ENCODE measurements at regions not wholly inside any gene's neighbourhood (a gene's known extent, or its start where the extent isn't known, plus 50 kb on each side); places are given as distances from the start of the nearest gene placed in this dataset.
A peak's percentile ranks its signal among the peaks of the same experiment; 100 is the strongest.

- WGBS, 2 donors (ENCODE audit: extremely low coverage in 2 of 2, insufficient read length in 2 of 2, insufficient replicate concordance in 1 of 2), result no CpG with 5 or more reads among the region's 7 CpGs
- no peak overlapping the region for H2BK15ac ChIP-seq (ENCODE audit: low read length)
- H3K4me2 ChIP-seq (ENCODE audit: insufficient read depth, low read length, poor library complexity, severe bottlenecking), result no peak overlapping the region
Observed at GRCh38 chr4:121457278-121457875, 76.6 kb upstream of the QRFPR start.

GRCh38 chr4:121455285-121455684, 74.5 kb upstream of the QRFPR start:
- DNase-seq (ENCODE audit: low spot score), result no peak
- H3K4me2 ChIP-seq (ENCODE audit: insufficient read depth, low read length, poor library complexity, severe bottlenecking), result no peak overlapping the region
- peaks cover 0 to 2% (median 0%) of the 10 kb centered on the region in 3 experiments for H3K27me3 ChIP-seq (ENCODE audit: control insufficient read depth in 3 of 3, insufficient read depth in 3 of 3, low read depth in 1 of 3, low read length in 3 of 3)
- H4K91ac ChIP-seq (ENCODE audit: low read depth, low read length, poor library complexity), result no peak overlapping the region
- no peaks in the 10 kb centered on the region for H3K36me3 ChIP-seq (replicated peaks in 1 of 2; ENCODE audit: control insufficient read depth in 2 of 2, insufficient read depth in 2 of 2, low read length in 2 of 2)
- H2BK15ac ChIP-seq (ENCODE audit: low read length), result no peak overlapping the region
- no peak overlapping the region for H3K4me3 ChIP-seq (ENCODE audit: low read length in 2 of 2)
- no peak overlapping the region for H3K18ac ChIP-seq (ENCODE audit: low read length)
- H2BK120ac ChIP-seq (ENCODE audit: low read depth, low read length), result no peak overlapping the region
- peaks cover 2% of the 10 kb centered on the region in 2 donors for H3K4me1 ChIP-seq (ENCODE audit: control insufficient read depth in 2 of 2, insufficient read depth in 1 of 2, low read depth in 1 of 2, low read length in 2 of 2)
- no peak overlapping the region for H3K4ac ChIP-seq (ENCODE audit: low read length)
- no CpG with 5 or more reads among the region's 3 CpGs for WGBS, 2 donors (ENCODE audit: extremely low coverage in 2 of 2, insufficient read length in 2 of 2, insufficient replicate concordance in 1 of 2)
- no peak overlapping the region for H2BK5ac ChIP-seq (ENCODE audit: low read length)
- H3K27ac ChIP-seq (replicated peaks; ENCODE audit: low read length), result no peak overlapping the region
- H3K14ac ChIP-seq (ENCODE audit: low read length), result no peak overlapping the region
- no peak overlapping the region for H2BK12ac ChIP-seq (ENCODE audit: low read length)
- H3K9ac ChIP-seq (ENCODE audit: low read depth, low read length, poor library complexity), result no peak overlapping the region
- H2AFZ ChIP-seq (ENCODE audit: low read length), result no peak overlapping the region
- H4K8ac ChIP-seq (ENCODE audit: low read depth, low read length), result no peak overlapping the region
- no peaks in the 10 kb centered on the region for H3K9me3 ChIP-seq (replicated peaks in 1 of 2; ENCODE audit: control insufficient read depth in 2 of 2, insufficient read depth in 1 of 2, low read depth in 1 of 2, low read length in 2 of 2)
- no peak overlapping the region for H2AK5ac ChIP-seq (ENCODE audit: low read depth, low read length)
- no peaks in the 10 kb centered on the region for H3K79me1 ChIP-seq (ENCODE audit: low read depth, low read length)
- no peak overlapping the region for H3K23ac ChIP-seq (ENCODE audit: low read depth, low read length, poor library complexity)

More at GRCh38 chr4:121457278-121457875, 76.6 kb upstream of the QRFPR start:
- Histone ChIP-seq H3K9me3 (replicated peaks in 1 of 2; ENCODE audit: control insufficient read depth in 2 of 2, insufficient read depth in 1 of 2, low read depth in 1 of 2, low read length in 2 of 2) (no peaks in the 10 kb centered on the region), H3K36me3 (replicated peaks in 1 of 2; ENCODE audit: control insufficient read depth in 2 of 2, insufficient read depth in 2 of 2, low read length in 2 of 2) (no peaks in the 10 kb centered on the region), H3K18ac (ENCODE audit: low read length) (no peak overlapping the region), H3K14ac (ENCODE audit: low read length) (no peak overlapping the region), H3K4me3 (ENCODE audit: low read length in 2 of 2) (no peak overlapping the region), H2AFZ (ENCODE audit: low read length) (no peak overlapping the region), H2BK120ac (ENCODE audit: low read depth, low read length) (no peak overlapping the region), H3K27me3 (ENCODE audit: control insufficient read depth in 3 of 3, insufficient read depth in 3 of 3, low read depth in 1 of 3, low read length in 3 of 3) (no peaks in the 10 kb centered on the region), H2AK5ac (ENCODE audit: low read depth, low read length) (no peak overlapping the region), H4K8ac (ENCODE audit: low read depth, low read length) (no peak overlapping the region), H3K4me1 (ENCODE audit: control insufficient read depth in 2 of 2, insufficient read depth in 1 of 2, low read depth in 1 of 2, low read length in 2 of 2) (peaks cover 2% of the 10 kb centered on the region in 2 donors), H2BK12ac (ENCODE audit: low read length) (no peak overlapping the region), H4K91ac (ENCODE audit: low read depth, low read length, poor library complexity) (no peak overlapping the region), H3K27ac (replicated peaks; ENCODE audit: low read length) (no peak overlapping the region), H3K4ac (ENCODE audit: low read length) (no peak overlapping the region), H2BK5ac (ENCODE audit: low read length) (no peak overlapping the region), H3K79me1 (ENCODE audit: low read depth, low read length) (no peaks in the 10 kb centered on the region), H3K23ac (ENCODE audit: low read depth, low read length, poor library complexity) (no peak overlapping the region), H3K9ac (ENCODE audit: low read depth, low read length, poor library complexity) (no peak overlapping the region)
- DNase-seq (ENCODE audit: low spot score), result no peak

GRCh38 chr4:121454251-121454979, 73.6 kb upstream of the QRFPR start:
- H3K36me3 ChIP-seq (replicated peaks in 1 of 2; ENCODE audit: control insufficient read depth in 2 of 2, insufficient read depth in 2 of 2, low read length in 2 of 2), result no peaks in the 10 kb centered on the region
- H3K14ac ChIP-seq (ENCODE audit: low read length), result no peak overlapping the region
- no peak overlapping the region for H4K8ac ChIP-seq (ENCODE audit: low read depth, low read length)
- H3K23ac ChIP-seq (ENCODE audit: low read depth, low read length, poor library complexity), result no peak overlapping the region
- WGBS, 2 donors (ENCODE audit: extremely low coverage in 2 of 2, insufficient read length in 2 of 2, insufficient replicate concordance in 1 of 2), result no CpG with 5 or more reads among the region's 2 CpGs
- no peak overlapping the region for H2BK120ac ChIP-seq (ENCODE audit: low read depth, low read length)
- H3K4me2 ChIP-seq (ENCODE audit: insufficient read depth, low read length, poor library complexity, severe bottlenecking), result no peak overlapping the region
- no peak overlapping the region for H3K4ac ChIP-seq (ENCODE audit: low read length)
- H2AK5ac ChIP-seq (ENCODE audit: low read depth, low read length), result no peak overlapping the region
- DNase-seq (ENCODE audit: low spot score), result no peak
- H4K91ac ChIP-seq (ENCODE audit: low read depth, low read length, poor library complexity), result no peak overlapping the region
- H2BK12ac ChIP-seq (ENCODE audit: low read length), result no peak overlapping the region
- no peak overlapping the region for H3K27ac ChIP-seq (replicated peaks; ENCODE audit: low read length)
- peaks cover 2% of the 10 kb centered on the region in 2 donors for H3K4me1 ChIP-seq (ENCODE audit: control insufficient read depth in 2 of 2, insufficient read depth in 1 of 2, low read depth in 1 of 2, low read length in 2 of 2)
- H3K9me3 ChIP-seq (replicated peaks in 1 of 2; ENCODE audit: control insufficient read depth in 2 of 2, insufficient read depth in 1 of 2, low read depth in 1 of 2, low read length in 2 of 2), result no peaks in the 10 kb centered on the region
- no peaks in the 10 kb centered on the region for H3K79me1 ChIP-seq (ENCODE audit: low read depth, low read length)
- no peak overlapping the region for H3K4me3 ChIP-seq (ENCODE audit: low read length in 2 of 2)
- H2BK5ac ChIP-seq (ENCODE audit: low read length), result no peak overlapping the region
- H2BK15ac ChIP-seq (ENCODE audit: low read length), result no peak overlapping the region
- H3K27me3 ChIP-seq (ENCODE audit: control insufficient read depth in 3 of 3, insufficient read depth in 3 of 3, low read depth in 1 of 3, low read length in 3 of 3), result peaks cover 0 to 2% (median 0%) of the 10 kb centered on the region in 3 experiments
- no peak overlapping the region for H3K9ac ChIP-seq (ENCODE audit: low read depth, low read length, poor library complexity)
- peak overlapping the region; percentile 82 for H2AFZ ChIP-seq (ENCODE audit: low read length)
- H3K18ac ChIP-seq (ENCODE audit: low read length), result no peak overlapping the region

- Histone ChIP-seq H3K14ac (ENCODE audit: low read length) (no peak overlapping the region), H3K9ac (ENCODE audit: low read depth, low read length, poor library complexity) (no peak overlapping the region), H2BK120ac (ENCODE audit: low read depth, low read length) (no peak overlapping the region), H3K4me3 (ENCODE audit: low read length in 2 of 2) (no peak overlapping the region), H2BK12ac (ENCODE audit: low read length) (no peak overlapping the region), H3K27ac (replicated peaks; ENCODE audit: low read length) (no peak overlapping the region), H3K4ac (ENCODE audit: low read length) (no peak overlapping the region), H3K9me3 (replicated peaks in 1 of 2; ENCODE audit: control insufficient read depth in 2 of 2, insufficient read depth in 1 of 2, low read depth in 1 of 2, low read length in 2 of 2) (no peaks in the 10 kb centered on the region), H3K27me3 (ENCODE audit: control insufficient read depth in 3 of 3, insufficient read depth in 3 of 3, low read depth in 1 of 3, low read length in 3 of 3) (peaks cover 0 to 2% (median 0%) of the 10 kb centered on the region in 3 experiments), H2BK15ac (ENCODE audit: low read length) (no peak overlapping the region), H3K36me3 (replicated peaks in 1 of 2; ENCODE audit: control insufficient read depth in 2 of 2, insufficient read depth in 2 of 2, low read length in 2 of 2) (no peaks in the 10 kb centered on the region), H2BK5ac (ENCODE audit: low read length) (no peak overlapping the region), H4K91ac (ENCODE audit: low read depth, low read length, poor library complexity) (no peak overlapping the region), H3K4me2 (ENCODE audit: insufficient read depth, low read length, poor library complexity, severe bottlenecking) (no peak overlapping the region), H3K18ac (ENCODE audit: low read length) (no peak overlapping the region), H3K23ac (ENCODE audit: low read depth, low read length, poor library complexity) (no peak overlapping the region), H2AFZ (ENCODE audit: low read length) (no peak overlapping the region), H2AK5ac (ENCODE audit: low read depth, low read length) (no peak overlapping the region), H3K79me1 (ENCODE audit: low read depth, low read length) (no peaks in the 10 kb centered on the region), H4K8ac (ENCODE audit: low read depth, low read length) (no peak overlapping the region), H3K4me1 (ENCODE audit: control insufficient read depth in 2 of 2, insufficient read depth in 1 of 2, low read depth in 1 of 2, low read length in 2 of 2) (peaks cover 2% of the 10 kb centered on the region in 2 donors)
- no CpG with 5 or more reads among the region's 1 CpG for WGBS, 2 donors (ENCODE audit: extremely low coverage in 2 of 2, insufficient read length in 2 of 2, insufficient replicate concordance in 1 of 2)
- no peak for DNase-seq (ENCODE audit: low spot score)
Observed at GRCh38 chr4:121451310-121451709, 70.5 kb upstream of the QRFPR start.

Data from neuronal stem cell (in vitro differentiated cells).